NCI-H1105 treated with DMSO at 0.1 percent for 48 hours (cell line): ENCODE measurements at regions not wholly inside any gene's neighbourhood (a gene's known extent, or its start where the extent isn't known, plus 50 kb on each side); places are given as distances from the start of the nearest gene placed in this dataset.

ENCODE experiments used
- DNase-seq: peaks from one replicate; lab custom pipeline; 2025; lab: John Stamatoyannopoulos, UW

DNA sequence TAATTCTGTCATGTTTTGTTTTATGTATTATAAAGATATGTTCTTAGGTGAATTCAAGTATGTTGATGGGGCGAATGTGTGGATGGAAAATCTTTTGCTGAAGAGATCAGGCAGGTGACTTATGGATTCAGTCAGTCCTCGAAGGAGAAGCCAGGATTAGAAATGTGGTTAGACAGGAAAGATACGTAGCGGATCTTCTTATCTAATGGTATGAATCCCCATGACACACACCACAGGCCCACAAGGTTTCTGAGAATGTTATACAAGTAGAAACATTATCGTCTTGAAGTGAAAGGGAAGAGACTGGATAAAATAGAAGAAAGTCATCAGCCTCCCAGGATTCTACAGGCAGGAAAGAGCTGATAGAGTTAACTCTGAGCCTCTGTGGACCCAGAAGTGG is 69.0 kb upstream of the RFXAP start:
- DNase-seq: no peak

- DNase-seq: no peak
These were observed 68.6 kb upstream of the RFXAP start for GRCh38 chr13:36750461-36750860.

DNA sequence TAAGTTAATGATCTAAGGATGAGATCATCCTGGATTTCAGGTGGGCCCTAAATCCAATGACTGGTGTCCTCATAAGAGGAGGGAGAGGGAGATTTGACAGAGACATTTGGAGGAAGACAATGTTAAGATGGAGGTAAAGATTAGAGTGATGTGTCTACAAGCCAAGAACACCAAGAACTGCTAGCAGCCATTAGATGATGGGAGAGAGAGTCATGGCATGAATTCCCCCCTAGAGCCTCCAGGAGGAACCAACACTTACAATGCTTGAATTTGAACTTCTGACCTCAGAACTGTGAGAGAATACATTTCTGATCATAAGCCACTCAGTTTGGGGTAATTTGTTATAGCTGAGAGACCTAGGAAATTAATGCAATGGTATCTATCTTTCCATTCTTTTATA is 68.1 kb upstream of the RFXAP start:
- DNase-seq: no peak

- DNase-seq: no peak
These were observed 66.3 kb upstream of the RFXAP start for GRCh38 chr13:36752673-36753072.

GRCh38 chr13:36753176-36753575 is 65.8 kb upstream of the RFXAP start:
- peak; percentile 1 for DNase-seq

- peak; percentile 79 for DNase-seq
These were observed 60.7 kb upstream of the RFXAP start for GRCh38 chr13:36758345-36758744.

DNA sequence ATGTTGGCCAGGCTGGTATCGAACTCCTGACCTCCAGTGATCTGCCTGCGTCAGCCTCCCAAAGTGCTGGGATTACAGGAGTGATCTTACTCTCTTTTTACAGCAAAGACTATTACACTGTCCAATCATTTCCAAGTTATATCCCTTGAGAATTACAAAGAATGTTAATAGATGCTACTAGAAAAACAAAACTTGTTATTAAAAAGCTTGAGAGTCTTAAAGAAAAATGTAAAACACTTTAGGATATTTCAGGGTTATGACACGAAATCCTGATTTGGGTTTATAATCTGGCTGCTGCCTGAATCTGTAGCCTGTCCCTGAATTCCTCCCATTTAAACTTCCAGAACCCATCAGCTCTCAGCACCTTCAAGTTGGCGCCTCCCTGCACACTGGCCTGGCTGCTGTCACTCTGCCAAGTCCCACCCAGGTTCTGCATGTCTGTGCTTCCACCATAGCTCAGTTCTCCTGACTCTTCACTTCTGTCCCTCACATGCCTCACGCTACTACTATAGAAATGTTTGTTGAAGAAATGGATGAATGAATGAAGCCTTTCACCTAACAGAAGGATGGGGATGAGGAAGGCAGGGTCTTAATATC is 55.8 kb upstream of the RFXAP start:
- no peak for DNase-seq

DNA sequence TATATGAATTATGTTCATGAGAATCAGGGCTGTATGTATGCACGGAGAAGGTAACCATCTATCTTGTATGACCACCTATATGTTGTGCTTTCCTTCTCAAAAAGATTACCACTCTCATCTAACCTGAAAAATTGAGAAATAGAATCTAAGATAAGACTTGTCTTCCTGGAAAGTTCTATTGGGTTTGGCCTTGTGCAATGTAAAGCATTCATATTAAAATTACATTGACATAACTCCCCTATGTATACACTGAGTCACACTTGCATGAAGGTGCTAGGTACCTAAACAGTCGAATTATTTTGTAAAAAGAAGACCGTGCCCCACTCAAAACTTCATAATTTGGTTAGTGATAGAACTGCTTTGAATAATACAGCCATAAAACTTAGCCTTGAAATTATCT is 54.5 kb upstream of the RFXAP start:
- no peak for DNase-seq

- DNase-seq: no peak
These were observed 54.1 kb upstream of the RFXAP start for GRCh38 chr13:36764957-36765356.

- DNase-seq: no peak
These were observed 52.7 kb upstream of the RFXAP start for GRCh38 chr13:36766295-36766694.

GRCh38 chr13:36767276-36767675 is 51.7 kb upstream of the RFXAP start:
- DNase-seq: no peak

DNA sequence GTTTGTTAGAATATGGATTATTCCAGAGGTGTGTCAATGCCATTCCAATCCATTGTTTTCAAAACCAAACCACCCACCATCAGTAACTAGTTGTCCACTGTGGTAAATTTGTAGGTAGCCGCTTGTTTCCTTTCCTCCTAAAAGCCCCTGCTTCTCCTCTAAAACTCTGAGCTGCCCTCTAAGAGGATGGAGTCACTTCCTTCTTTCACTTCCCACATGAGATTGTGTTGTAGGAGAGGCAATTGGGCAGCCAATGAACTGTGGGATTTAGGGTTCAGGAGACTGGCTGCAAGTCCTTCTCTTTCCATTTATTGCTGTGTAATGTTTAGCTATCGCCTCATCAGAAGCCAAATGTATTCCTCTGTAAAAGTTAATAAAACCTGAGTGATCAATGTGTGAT is 49.9 kb upstream of the RFXAP start:
- no peak for DNase-seq
